ENCODE measurements at regions not wholly inside any gene's neighbourhood (a gene's known extent, or its start where the extent isn't known, plus 50 kb on each side); places are given as distances from the start of the nearest gene placed in this dataset.
"Not testable (repeated sequence)": the region's sequence is repeated elsewhere in the genome, so short reads cannot be mapped to it uniquely, and the experiment has no call there.

- peaks cover 62 to 78% of the 10 kb centered on the region in 2 experiments for H3K9me3 Mint-ChIP-seq
- H2AFZ ChIP-seq (ENCODE audit: low read length) = no peak overlapping the region
- H2BK120ac ChIP-seq (ENCODE audit: low read depth, low read length, poor library complexity, severe bottlenecking) = no peak overlapping the region
- no peak overlapping the region for H2BK5ac ChIP-seq (ENCODE audit: insufficient read length, low read length)
- no peaks in the 10 kb centered on the region for H3K27me3 ChIP-seq (ENCODE audit: insufficient read depth, low read length)
- no peak overlapping the region for H3K4me2 ChIP-seq (ENCODE audit: insufficient read depth, insufficient read length, low read length)
- no peak overlapping the region for H3T11ph ChIP-seq (ENCODE audit: low read length)
- no peak overlapping the region; the same call in 1 of the 2 replicates for H2BK15ac ChIP-seq (ENCODE audit: low read depth, low read length)
- H3K4me1 ChIP-seq (ENCODE audit: insufficient read depth, low read length) = peaks cover 8% of the 10 kb centered on the region; the same call in 1 of the 2 replicates
- no peaks in the 10 kb centered on the region for H3K9me3 ChIP-seq (ENCODE audit: control insufficient read depth, low read depth, low read length)
- H3K9ac ChIP-seq (ENCODE audit: extremely low read depth, insufficient read length, low read length) = no peak overlapping the region
- no peak overlapping the region for H3K4ac ChIP-seq (ENCODE audit: low read depth, low read length)
- no peak overlapping the region for H3K23ac ChIP-seq (ENCODE audit: insufficient read length, low read depth, low read length)
- no peak overlapping the region for H2BK12ac ChIP-seq (ENCODE audit: insufficient read length, low read depth, low read length)
- no peaks in the 10 kb centered on the region; the same call in 1 of the 2 replicates for H3K27me3 Mint-ChIP-seq (ENCODE audit: low read depth)
- H3K27ac ChIP-seq (ENCODE audit: insufficient read length, low read depth, low read length) = no peak overlapping the region
- H4K5ac ChIP-seq (ENCODE audit: insufficient read length, low read depth, low read length) = no peak overlapping the region
- no peak overlapping the region for H3K14ac ChIP-seq (ENCODE audit: insufficient read depth, low read length)
- H4K8ac ChIP-seq (replicated peaks; ENCODE audit: insufficient read length, low read depth, low read length) = no peak overlapping the region
- H3K23me2 ChIP-seq (ENCODE audit: insufficient read length, low read depth, low read length, poor library complexity, severe bottlenecking) = no peaks in the 10 kb centered on the region
- H3K4me1 Mint-ChIP-seq = peaks cover 16 to 25% of the 10 kb centered on the region in 2 experiments
- H3K27ac Mint-ChIP-seq = peak overlapping the region in 2 of 3 experiments; percentile 19 to 46; a peak in 1 of 7 replicates
- no CpG with 5 or more reads among the region's 3 CpGs for WGBS (ENCODE audit: extremely low coverage, insufficient read length, low lambda C conversion rate)
- H3K36me3 Mint-ChIP-seq (ENCODE audit: insufficient read depth in 1 of 3, low read depth in 3 of 3) = peaks cover 5 to 7% (median 7%) of the 10 kb centered on the region in 3 experiments; a peak in 5 of 7 replicates
- peak overlapping the region; percentile 64 for H2BK20ac ChIP-seq (ENCODE audit: low read depth, low read length, poor library complexity, severe bottlenecking)
- no peak overlapping the region for H4K91ac ChIP-seq (ENCODE audit: insufficient read length, low read depth, low read length)
- H3K18ac ChIP-seq (ENCODE audit: insufficient read length, low read depth, low read length) = no peak overlapping the region
- TF ChIP-seq CTCF (conservative IDR thresholded peaks at IDR 0.05) = no peak
- H3K79me2 ChIP-seq (ENCODE audit: insufficient read depth, low read length) = no peaks in the 10 kb centered on the region
- H3K4me3 Mint-ChIP-seq = no peak overlapping the region
- H2AK5ac ChIP-seq (ENCODE audit: insufficient read length, low read length) = no peak overlapping the region
- H4K20me1 ChIP-seq (ENCODE audit: control insufficient read depth, insufficient read depth, insufficient read length) = no peaks in the 10 kb centered on the region
- no peaks in the 10 kb centered on the region for H3K79me1 ChIP-seq (ENCODE audit: insufficient read depth, low read depth, low read length, poor library complexity, severe bottlenecking)
- DNase-seq = no peak
- no peak overlapping the region for H3K56ac ChIP-seq (ENCODE audit: insufficient read length, low read depth, low read length)
Observed at GRCh38 chrX:40897718-40898270, 162.5 kb upstream of the MED14 start.

GRCh38 chrX:40904739-40905138 lies 169.4 kb upstream of the MED14 start:
- not testable (repeated sequence) for H3K79me1 ChIP-seq (ENCODE audit: insufficient read depth, low read depth, low read length, poor library complexity, severe bottlenecking); H3K27me3 ChIP-seq (ENCODE audit: insufficient read depth, low read length); H2BK20ac ChIP-seq (ENCODE audit: low read depth, low read length, poor library complexity, severe bottlenecking); H2AK5ac ChIP-seq (ENCODE audit: insufficient read length, low read length); H4K5ac ChIP-seq (ENCODE audit: insufficient read length, low read depth, low read length); H3K4me1 ChIP-seq (ENCODE audit: insufficient read depth, low read length); H4K20me1 ChIP-seq (ENCODE audit: control insufficient read depth, insufficient read depth, insufficient read length); H3K4me2 ChIP-seq (ENCODE audit: insufficient read depth, insufficient read length, low read length); H2BK15ac ChIP-seq (ENCODE audit: low read depth, low read length); H3K9ac ChIP-seq (ENCODE audit: extremely low read depth, insufficient read length, low read length); H2BK120ac ChIP-seq (ENCODE audit: low read depth, low read length, poor library complexity, severe bottlenecking); H3K79me2 ChIP-seq (ENCODE audit: insufficient read depth, low read length); H3T11ph ChIP-seq (ENCODE audit: low read length); H4K8ac ChIP-seq (replicated peaks; ENCODE audit: insufficient read length, low read depth, low read length); H4K91ac ChIP-seq (ENCODE audit: insufficient read length, low read depth, low read length); H3K4ac ChIP-seq (ENCODE audit: low read depth, low read length); H2BK12ac ChIP-seq (ENCODE audit: insufficient read length, low read depth, low read length); H2BK5ac ChIP-seq (ENCODE audit: insufficient read length, low read length); H3K14ac ChIP-seq (ENCODE audit: insufficient read depth, low read length); H2AFZ ChIP-seq (ENCODE audit: low read length); H3K23me2 ChIP-seq (ENCODE audit: insufficient read length, low read depth, low read length, poor library complexity, severe bottlenecking); H3K27ac ChIP-seq (ENCODE audit: insufficient read length, low read depth, low read length); H3K56ac ChIP-seq (ENCODE audit: insufficient read length, low read depth, low read length); H3K27me3 Mint-ChIP-seq (ENCODE audit: low read depth); DNase-seq; H3K9me3 ChIP-seq (ENCODE audit: control insufficient read depth, low read depth, low read length); H3K23ac ChIP-seq (ENCODE audit: insufficient read length, low read depth, low read length); H3K4me1 Mint-ChIP-seq; H3K18ac ChIP-seq (ENCODE audit: insufficient read length, low read depth, low read length); H3K27ac Mint-ChIP-seq; H3K4me3 Mint-ChIP-seq
- Mint-ChIP-seq H3K9me3 (peaks cover 69% of the 10 kb centered on the region in 2 experiments), H3K36me3 (ENCODE audit: insufficient read depth in 1 of 3, low read depth in 3 of 3) (peaks cover 0 to 11% (median 9%) of the 10 kb centered on the region in 3 experiments; a peak in 6 of 7 replicates)
